Fibroblast of lung (primary cell): ENCODE measurements at regions not wholly inside any gene's neighbourhood (a gene's known extent, or its start where the extent isn't known, plus 50 kb on each side); places are given as distances from the start of the nearest gene placed in this dataset.

Source experiments
- DNase-seq, 2 donors: peaks; one replicate each; pipeline versions ENCODE4 v3.0.0 to v3.0.0-alpha.2; 2010; ENCODE audit warnings: low read depth in 2 of 2
- H2AFZ ChIP-seq: 2 replicates; pipeline ENCODE4 v1.5.1; 2012; ENCODE audit warnings: low read length, control low read depth, inconsistent platforms
- H3K27ac ChIP-seq: 2 replicates; pipeline ENCODE4 v1.5.1; 2011; ENCODE audit warnings: low read length, control low read depth; ENCODE audit not compliant: insufficient read depth
- H3K27me3 ChIP-seq: 2 replicates; pipeline ENCODE4 v1.5.1; 2011; ENCODE audit warnings: mild to moderate bottlenecking, low read length; ENCODE audit not compliant: control insufficient read depth, insufficient read depth
- H3K36me3 ChIP-seq: 2 replicates; pipeline ENCODE4 v1.5.1; 2011; ENCODE audit warnings: low read length; ENCODE audit not compliant: control insufficient read depth, insufficient read depth
- H3K4me1 ChIP-seq: 2 replicates; pipeline ENCODE4 v1.5.1; 2011; ENCODE audit warnings: low read length; ENCODE audit not compliant: control insufficient read depth, insufficient read depth; ENCODE audit errors: extremely low read depth
- H3K4me2 ChIP-seq: 2 replicates; pipeline ENCODE4 v1.5.1; 2011; ENCODE audit warnings: low read length, control low read depth; ENCODE audit not compliant: insufficient read depth; ENCODE audit errors: extremely low read depth
- H3K4me3 ChIP-seq, 4 experiments: fragments of 200-600 bp in 1 of 4; sonication (generic) in 1 of 4; replicated peaks in 1 of 4; 2 replicates each; pipeline ENCODE4 v1.5.1; 2011 to 2016; ENCODE audit warnings: low read length in 4 of 4, low read depth in 3 of 4, mild to moderate bottlenecking in 3 of 4, control low read depth in 2 of 4, inconsistent platforms in 1 of 4, mixed read lengths in 1 of 4; ENCODE audit not compliant: insufficient read depth in 1 of 4; ENCODE audit errors: control extremely low read depth in 1 of 4
- H3K79me2 ChIP-seq: 2 replicates; pipeline ENCODE4 v1.5.1; 2012; ENCODE audit warnings: mild to moderate bottlenecking, low read length, inconsistent platforms; ENCODE audit not compliant: control insufficient read depth, insufficient read depth
- H3K9ac ChIP-seq: 2 replicates; pipeline ENCODE4 v1.5.1; 2011; ENCODE audit warnings: mild to moderate bottlenecking, low read length, control low read depth; ENCODE audit not compliant: insufficient read depth
- H3K9me3 ChIP-seq: 2 replicates; pipeline ENCODE4 v1.5.1; 2012; ENCODE audit warnings: low read depth, low read length; ENCODE audit not compliant: control insufficient read depth, insufficient read depth
- H4K20me1 ChIP-seq: 2 replicates; pipeline ENCODE4 v1.5.1; 2011; ENCODE audit warnings: low read length; ENCODE audit not compliant: control insufficient read depth, insufficient read depth; ENCODE audit errors: extremely low read depth
- CTCF ChIP-seq, 2 donors: IDR thresholded peaks in 1 of 2; conservative IDR thresholded peaks in 1 of 2; 1 replicate in 1 of 2; 2 replicates in 1 of 2; pipeline ENCODE4 v1.5.1; 2011 to 2012; ENCODE audit warnings: low read length in 2 of 2, control low read depth in 1 of 2, inconsistent platforms in 1 of 2, low read depth in 1 of 2, mild to moderate bottlenecking in 1 of 2
- EZH2 ChIP-seq: IDR thresholded peaks from 2 replicates; pipeline ENCODE4 v1.5.1; 2012; ENCODE audit warnings: low read length, control low read depth, mild to moderate bottlenecking; ENCODE audit errors: missing control alignments

GRCh38 chr1:14514739-14515138, 83.7 kb upstream of the KAZN start:
- Histone ChIP-seq H3K4me3 (no peak overlapping the region), H3K9ac (no peak overlapping the region), H4K20me1 (no peaks in the 10 kb centered on the region), H3K36me3 (no peaks in the 10 kb centered on the region), H2AFZ (no peak overlapping the region), H3K9me3 (no peaks in the 10 kb centered on the region), H3K4me1 (no peaks in the 10 kb centered on the region), H3K27ac (no peak overlapping the region), H3K4me2 (no peak overlapping the region), H3K27me3 (no peaks in the 10 kb centered on the region), H3K79me2 (no peaks in the 10 kb centered on the region)
- no peak for DNase-seq
- TF ChIP-seq EZH2 = no peak
- TF ChIP-seq CTCF (conservative IDR thresholded peaks at IDR 0.05 in 1 of 2, IDR thresholded peaks at IDR 0.05 in 1 of 2; ENCODE audit: low read depth in 1 of 2, low read length in 2 of 2) = no peak

- Histone ChIP-seq H3K4me3 (no peak overlapping the region), H2AFZ (no peak overlapping the region), H3K9me3 (no peaks in the 10 kb centered on the region), H3K4me1 (peaks cover 6% of the 10 kb centered on the region), H3K79me2 (no peaks in the 10 kb centered on the region), H3K4me2 (no peak overlapping the region), H3K27ac (peak overlapping the region; percentile 74), H3K27me3 (no peaks in the 10 kb centered on the region), H3K9ac (no peak overlapping the region), H4K20me1 (no peaks in the 10 kb centered on the region), H3K36me3 (no peaks in the 10 kb centered on the region)
- peak; percentile 84 to 97 for DNase-seq
- TF ChIP-seq EZH2 = no peak
- no peak for TF ChIP-seq CTCF (conservative IDR thresholded peaks at IDR 0.05 in 1 of 2, IDR thresholded peaks at IDR 0.05 in 1 of 2; ENCODE audit: low read depth in 1 of 2, low read length in 2 of 2)
These were observed 81.3 kb upstream of the KAZN start for GRCh38 chr1:14516974-14517840.

- Histone ChIP-seq H3K4me2 (no peak overlapping the region), H3K36me3 (no peaks in the 10 kb centered on the region), H3K79me2 (no peaks in the 10 kb centered on the region), H3K9ac (no peak overlapping the region), H3K4me3 (no peak overlapping the region), H2AFZ (no peak overlapping the region), H3K4me1 (peaks cover 6% of the 10 kb centered on the region), H3K27ac (no peak overlapping the region), H4K20me1 (no peaks in the 10 kb centered on the region), H3K9me3 (no peaks in the 10 kb centered on the region), H3K27me3 (no peaks in the 10 kb centered on the region)
- TF ChIP-seq CTCF (conservative IDR thresholded peaks at IDR 0.05 in 1 of 2, IDR thresholded peaks at IDR 0.05 in 1 of 2; ENCODE audit: low read depth in 1 of 2, low read length in 2 of 2) (no peak), EZH2 (no peak)
- DNase-seq = no peak
These were observed 80.7 kb upstream of the KAZN start for GRCh38 chr1:14517841-14518180.
